HG02852 (cell line): ENCODE measurements at regions not wholly inside any gene's neighbourhood (a gene's known extent, or its start where the extent isn't known, plus 50 kb on each side); places are given as distances from the start of the nearest gene placed in this dataset.

Experiments used
- ATAC-seq: cut with Tn5 transposase; IDR thresholded peaks from one replicate; pipeline ENCODE4 v1.9.1; 2021; ENCODE audit warnings: mild to moderate bottlenecking, moderate library complexity; ENCODE audit not compliant: unreplicated experiment

DNA sequence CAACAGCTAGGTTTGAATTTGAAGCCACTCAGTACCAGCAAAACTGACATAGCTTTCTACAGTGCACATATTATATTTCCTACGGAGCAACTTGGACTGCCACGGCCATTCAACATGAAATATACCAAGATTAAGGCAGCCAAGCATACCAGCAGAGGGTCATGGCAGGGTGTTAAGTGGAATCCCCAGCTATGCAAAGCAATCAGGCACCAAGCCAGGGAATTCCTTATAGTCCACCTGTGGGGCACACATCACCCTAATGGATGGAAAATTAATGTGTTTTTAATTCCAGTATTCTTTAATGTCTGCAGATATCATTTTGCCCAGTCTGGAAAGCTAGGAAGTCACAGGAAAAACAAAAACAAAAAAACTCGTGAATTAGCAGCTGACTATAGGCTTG is 1190.3 kb downstream of the EFNB2 start:
- no peak for ATAC-seq

DNA sequence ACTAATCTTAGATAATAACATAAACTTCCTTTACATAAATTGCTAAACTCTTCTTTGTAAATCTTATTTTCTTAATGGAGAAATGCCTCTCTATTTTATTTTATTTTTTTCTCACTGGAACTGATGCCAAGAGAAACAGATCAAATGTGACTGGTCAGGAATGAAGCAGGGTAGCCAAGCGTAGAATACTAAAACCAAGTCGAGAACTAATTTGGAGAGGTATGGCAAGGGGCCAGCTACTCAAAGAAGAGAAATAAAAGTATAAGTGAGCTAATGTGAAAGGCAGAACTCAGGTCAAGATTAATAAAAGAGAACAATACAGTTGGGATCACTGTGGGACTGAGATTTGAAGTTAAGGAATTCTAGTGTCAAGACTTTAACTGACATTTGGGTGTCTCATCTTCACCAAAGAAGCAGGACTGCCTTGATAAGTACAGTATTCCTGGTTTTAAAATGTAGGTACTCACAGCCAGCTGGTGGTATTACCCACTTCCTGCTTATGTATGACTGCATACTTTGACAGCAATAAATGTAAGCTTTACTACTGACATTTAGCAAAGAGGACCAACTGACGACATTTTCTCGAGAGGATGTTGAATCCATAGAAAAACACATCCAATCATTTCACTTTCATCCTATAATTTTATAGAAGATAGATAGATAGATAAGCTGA is 1192.2 kb downstream of the EFNB2 start:
- no peak for ATAC-seq

DNA sequence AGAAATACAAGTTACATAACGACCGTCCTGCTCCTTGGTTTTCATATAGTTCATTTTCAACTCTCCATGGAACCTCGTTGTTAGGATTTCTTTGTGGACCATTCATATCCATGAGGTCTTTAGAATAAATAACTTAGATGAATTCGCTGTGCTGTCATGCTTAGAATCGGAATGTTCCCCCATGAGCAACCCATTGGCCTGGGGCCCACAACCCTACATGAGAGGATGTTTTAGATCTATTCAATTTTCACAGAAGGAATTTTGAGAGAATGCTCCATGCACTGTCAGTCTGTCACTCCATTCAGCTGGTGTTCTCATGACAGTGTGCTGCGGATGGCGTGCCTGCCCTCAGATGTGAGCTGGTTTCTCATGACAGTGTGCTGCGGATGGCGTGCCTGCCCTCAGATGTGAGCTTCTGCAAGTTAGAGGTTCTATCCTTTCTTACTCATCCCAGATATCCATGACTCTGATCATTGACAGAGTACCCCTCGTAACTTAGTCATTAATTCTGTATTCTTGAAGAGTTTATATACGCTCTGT is 1193.1 kb downstream of the EFNB2 start:
- ATAC-seq: no peak

DNA sequence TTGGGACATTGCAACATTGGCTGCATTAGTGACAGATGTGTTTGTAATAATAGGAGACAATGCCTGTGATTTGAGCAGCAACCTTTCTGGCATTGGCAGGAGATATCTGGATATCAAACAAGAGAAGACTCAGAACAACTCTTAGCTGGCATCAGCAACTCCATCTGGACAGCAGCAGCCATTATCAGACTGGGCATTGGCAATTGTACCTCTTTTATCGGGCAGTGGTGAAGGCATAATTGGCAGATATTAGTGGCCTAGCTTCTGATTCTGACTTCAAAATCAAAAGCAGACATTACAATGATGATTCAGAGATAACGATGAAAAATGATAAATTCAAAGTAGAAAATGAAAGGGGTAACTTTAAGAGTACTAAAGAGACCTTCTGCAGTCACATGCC is 1193.7 kb downstream of the EFNB2 start:
- ATAC-seq: no peak

DNA sequence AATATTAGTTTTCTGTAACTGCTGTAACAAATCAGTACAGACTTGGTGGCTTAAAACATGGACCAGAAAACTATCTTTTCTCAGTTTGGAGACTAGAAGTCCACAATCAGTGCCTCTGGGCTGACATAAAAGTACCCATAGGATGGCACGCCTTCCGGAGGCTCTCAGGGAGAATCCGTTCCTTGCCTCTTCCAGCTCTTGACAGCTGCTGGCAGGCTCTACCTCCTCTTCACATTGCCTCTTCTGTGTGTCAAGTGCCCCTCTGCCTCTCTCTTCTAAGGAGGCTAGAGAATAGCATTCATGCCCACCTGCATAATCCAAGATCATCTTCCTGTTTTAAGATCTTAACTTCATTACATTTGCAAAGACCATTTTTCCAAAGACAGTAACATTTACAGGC is 1194.2 kb downstream of the EFNB2 start:
- no peak for ATAC-seq

DNA sequence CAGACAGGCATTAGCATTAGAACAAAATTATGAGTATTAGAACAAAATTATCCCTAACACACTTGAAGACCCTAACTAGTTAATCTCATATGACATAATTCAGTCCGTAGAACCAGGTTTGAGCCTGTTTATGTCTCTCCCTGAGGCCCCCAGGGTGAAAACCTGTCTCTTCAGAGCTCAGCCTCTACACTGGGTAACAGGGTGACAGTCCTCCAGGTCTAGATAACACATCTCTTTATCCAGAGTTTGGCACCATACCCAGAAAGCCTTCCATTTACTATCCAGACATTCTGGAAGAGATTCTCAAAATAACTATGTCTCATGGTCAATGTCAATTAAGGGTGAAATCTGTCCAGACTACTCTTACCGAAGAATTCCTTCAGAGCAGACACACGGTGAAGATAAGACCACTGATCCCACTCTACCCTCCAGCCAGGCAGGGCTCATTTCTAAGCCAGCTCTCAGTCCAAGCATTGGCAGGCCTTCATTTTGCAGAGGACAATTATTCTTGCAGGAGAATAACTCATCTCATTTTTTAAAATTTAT is 1195.3 kb downstream of the EFNB2 start:
- ATAC-seq: no peak

DNA sequence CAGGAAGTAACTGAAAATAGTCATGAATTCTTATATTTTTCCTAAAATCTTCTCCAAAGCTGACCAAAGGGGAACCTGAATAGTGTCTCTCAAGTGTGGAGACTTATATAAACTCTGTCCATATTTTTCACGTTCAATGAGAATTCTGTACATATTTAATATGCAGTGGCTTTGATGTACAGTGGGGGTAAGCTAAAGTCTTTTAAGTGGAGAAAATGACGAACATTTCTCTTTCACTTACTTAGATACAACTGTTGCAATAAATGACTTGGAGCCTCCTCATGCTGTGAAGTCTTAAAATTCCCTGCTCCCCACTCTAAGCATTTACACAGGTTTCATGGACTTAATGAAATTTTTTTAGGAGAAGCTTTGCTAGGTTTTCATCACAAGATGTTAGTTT is 1196.7 kb downstream of the EFNB2 start:
- ATAC-seq: no peak

DNA sequence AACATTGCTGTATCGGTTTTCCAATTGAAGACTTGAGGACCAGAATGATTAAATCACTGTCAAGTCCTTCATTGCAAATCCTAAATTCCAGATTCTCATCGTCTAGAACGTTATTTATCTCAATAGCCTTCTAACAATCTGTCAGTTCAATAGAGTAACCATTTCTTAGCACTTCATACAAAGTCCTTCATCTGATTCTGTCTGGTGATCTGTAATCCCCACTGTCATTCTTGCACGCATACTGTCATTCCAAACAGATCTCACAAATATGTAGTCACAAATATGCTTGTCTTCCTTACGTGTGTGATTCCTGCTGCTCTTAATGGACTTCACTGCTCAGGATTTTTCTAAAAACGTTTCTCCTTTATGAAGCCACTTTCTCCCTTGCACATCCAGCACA is 1197.5 kb downstream of the EFNB2 start:
- ATAC-seq: no peak

DNA sequence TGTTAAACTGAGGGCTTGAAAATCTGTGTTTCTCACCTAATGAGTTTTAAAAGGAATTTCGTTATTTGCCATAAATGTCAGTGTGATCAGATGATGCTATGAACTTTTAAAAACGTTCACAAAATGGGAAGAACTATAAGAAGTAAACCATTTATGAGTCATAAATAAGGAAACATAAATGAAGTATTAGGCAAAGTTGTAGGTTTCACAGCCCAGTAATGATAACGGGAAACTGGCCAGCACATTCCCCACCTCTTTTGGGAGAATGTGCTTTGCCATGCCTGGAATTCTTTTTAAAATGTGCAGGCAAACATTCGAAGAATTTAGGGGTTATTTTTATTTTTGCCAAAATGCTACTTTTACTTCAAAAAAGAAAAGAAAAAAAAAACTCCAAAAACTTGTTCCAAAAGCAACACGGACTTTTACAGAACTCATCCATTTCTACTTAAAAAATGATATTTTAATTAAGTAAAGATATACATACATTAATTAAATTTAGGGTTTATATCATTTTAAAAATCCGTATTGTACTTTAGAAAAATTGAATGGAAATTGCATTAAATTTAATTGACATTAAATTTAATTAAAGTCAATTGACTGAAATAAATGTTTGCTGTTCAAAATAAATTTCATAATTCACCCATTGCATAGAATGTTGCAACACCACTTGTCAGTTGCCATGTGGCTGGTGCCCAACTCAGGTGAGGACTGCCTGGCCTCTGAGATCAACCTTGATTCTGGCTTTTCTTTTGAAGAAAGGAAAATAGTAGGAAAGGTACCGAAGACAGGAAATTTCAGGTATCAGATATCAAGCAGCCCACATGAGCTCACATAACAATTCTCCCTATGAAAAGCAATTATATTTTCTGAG is 1198.5 kb downstream of the EFNB2 start:
- no peak for ATAC-seq

DNA sequence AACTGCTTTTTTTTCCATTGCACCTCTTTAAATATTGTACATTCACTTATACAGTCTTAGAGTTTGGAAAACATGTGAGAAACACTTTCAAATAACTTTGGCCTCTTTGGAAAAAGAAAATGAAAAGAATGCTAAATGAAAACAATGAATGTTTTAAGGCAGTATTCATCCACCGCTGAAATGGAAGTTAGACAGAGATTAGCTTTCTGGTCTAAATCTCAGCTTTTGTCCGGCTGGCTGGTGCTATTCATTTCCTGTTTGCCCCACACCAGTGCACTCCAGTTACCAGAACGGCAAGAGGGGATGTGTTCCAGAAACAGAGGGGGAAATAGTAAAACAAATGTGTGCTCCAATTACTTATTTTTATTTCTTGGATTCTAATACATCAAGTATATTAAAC is 1201.3 kb downstream of the EFNB2 start:
- ATAC-seq: no peak

DNA sequence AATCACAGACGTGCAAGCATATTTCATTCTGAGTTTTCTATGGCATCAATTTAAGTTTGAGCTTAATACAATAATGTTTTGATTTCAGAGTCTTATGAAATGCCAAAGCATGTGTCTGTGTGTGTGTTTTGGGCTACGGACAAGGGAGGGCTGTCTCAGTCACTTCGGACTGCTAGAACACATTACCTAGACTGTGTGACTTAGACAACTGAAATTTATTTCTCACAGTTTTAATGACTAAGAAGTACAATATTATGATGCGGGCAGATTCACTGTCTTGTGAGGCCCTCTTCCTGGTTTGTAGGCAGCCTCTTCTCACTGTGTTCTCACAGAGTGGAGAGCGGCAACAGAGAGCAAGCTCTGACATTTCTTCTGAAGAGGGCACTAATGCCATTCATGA is 1202.0 kb downstream of the EFNB2 start:
- ATAC-seq: no peak

DNA sequence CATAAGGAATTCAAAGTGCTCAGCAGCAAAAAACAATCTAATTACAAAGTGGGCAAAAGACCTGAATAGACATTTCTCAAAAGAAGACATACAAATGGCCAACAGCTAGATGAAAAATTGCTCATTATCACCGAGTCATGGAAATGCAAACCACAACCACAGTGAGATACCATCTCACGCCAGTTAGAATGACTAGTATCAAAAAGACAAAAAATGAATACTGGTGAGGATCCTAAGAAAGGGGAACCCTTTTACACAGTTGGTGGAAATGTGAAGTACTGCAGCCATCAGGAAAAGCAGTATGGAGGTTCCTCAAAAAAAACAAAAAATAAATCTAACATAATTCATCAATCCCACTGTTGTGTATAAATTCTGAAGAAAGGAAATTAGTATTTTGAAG is 1206.1 kb downstream of the EFNB2 start:
- no peak for ATAC-seq

DNA sequence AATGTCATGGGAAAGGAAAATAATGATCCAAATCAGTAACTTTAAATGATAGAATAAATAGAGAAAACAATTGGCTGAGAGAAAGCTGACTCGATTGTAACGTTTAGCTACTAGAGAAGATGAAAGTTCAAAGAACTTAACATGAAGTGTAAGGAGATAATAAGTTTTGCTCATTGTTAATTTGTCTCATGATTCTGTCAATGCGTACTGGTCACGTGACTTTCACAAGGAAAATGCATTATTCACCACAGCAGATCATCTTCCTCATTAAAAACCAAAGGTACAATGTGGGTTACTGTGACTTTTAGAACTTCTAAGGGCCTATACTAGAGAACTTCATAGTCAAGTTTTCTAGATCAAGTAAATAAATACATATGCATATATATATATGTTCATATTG is 1207.2 kb downstream of the EFNB2 start:
- ATAC-seq: no peak

DNA sequence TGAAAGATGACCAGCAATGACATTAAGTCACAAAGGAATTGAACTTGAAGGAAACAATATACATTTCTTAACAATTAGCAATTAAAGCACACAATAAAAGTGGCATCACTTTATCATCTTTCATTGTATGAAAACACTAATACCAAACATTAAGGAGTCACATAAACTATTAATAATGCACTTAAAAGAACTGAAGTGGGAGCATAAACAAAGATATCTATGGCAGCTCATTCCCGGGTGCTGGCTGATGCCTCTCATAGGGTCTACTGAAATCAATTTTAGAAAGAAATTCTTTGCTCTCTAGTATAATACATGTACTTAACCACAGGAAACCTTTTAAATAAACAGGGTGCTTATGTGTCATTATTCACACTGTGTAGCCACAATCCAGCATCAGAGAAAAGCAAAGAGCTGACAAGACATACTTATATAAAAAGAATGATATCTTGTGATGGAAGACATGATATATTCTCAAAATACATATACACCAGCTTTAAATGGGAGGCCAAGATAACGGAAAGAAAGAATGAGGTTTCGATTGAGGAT is 1207.8 kb downstream of the EFNB2 start:
- ATAC-seq: no peak

DNA sequence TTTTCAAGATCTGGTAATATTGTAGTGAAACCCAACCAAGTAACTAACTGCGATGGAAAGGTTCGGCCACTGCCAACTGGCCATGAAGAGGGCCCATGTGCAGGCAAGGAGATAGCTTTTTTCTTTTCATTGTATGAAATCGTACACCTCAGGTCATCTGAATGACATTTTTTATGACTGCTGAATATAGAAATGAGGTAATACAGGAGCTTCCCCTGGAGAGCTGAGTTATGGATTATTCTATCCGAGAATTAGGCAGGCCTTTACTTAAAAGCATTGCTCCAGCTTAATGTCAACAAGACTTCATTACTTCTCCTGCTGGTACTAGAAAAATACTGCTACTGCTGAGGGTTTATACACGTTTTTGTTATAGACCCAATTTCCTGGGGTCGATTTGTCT is 1215.6 kb downstream of the EFNB2 start:
- no peak for ATAC-seq

DNA sequence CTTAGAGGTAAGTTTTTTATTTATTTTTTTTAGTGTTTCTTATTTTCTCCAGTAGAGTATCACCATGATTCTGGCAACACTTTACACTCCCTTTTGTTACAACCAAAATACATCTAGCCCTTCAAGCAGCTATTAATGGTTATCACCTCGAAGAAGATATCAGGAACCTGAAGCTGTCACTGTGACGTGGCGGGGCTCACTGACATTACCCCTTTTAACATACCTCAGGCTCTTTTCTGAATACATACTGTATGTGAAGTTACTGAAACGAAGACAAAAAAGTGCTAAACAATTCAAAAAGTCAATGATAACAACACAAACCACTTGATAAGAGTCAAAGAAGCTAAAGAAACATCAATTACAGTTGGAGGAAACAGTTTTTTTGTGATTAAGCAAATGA is 1218.7 kb downstream of the EFNB2 start:
- ATAC-seq: no peak

DNA sequence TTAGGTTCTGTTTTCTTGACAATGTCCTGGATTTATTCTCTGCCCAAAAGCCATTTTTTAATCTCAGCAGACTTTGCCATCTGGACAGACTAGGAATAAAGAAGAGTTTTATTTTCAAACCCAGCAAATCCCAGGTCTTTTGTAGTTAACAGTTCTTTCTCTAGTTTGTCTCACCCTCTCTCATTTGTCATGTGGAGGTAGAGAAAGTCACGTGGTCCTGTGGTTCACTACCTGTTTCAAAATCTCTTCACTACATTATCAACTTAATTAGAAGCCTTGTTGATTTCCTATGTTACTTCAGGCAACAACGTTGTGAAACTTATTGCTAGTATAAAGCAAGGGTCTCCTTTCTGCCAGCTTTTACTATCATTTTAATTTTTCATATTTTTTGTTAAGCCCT is 1222.6 kb downstream of the EFNB2 start:
- ATAC-seq: no peak

DNA sequence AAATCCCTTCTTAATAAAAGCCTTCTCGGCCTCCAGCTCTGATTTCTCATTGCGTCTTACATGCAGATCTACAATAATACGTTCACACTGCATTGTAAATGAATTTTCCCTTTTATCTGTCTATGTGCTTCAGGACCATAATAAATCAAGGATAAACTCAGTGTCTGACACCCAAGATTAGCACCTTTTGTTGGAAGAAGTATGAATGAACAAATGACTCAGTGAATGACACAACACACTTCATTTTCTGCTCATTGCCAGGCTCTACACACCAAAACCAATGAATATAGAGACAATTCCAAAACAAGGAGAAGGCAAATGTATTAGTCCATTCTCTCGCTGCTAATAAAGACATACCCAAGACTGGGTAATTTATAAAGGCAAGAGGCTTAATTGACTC is 1224.4 kb downstream of the EFNB2 start:
- no peak for ATAC-seq

DNA sequence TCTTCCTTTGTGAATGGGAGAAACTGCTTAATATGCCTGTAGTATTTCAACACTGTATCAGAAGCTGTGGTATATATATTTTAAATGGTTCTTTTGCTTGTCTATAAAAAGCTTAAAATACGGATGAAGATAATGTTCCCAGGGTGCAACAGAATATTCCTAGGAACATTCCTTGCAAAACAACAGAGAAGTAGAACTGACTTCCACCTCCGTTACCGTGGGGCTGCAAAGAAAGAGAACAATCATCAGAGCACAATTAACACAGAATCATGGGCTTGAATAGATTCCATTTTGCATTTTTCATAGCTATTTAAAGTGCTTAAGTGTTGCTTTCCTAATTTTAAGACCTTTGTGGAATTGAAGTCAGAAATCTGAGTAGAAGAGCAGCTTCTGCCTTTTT is 1227.7 kb downstream of the EFNB2 start:
- ATAC-seq: no peak

DNA sequence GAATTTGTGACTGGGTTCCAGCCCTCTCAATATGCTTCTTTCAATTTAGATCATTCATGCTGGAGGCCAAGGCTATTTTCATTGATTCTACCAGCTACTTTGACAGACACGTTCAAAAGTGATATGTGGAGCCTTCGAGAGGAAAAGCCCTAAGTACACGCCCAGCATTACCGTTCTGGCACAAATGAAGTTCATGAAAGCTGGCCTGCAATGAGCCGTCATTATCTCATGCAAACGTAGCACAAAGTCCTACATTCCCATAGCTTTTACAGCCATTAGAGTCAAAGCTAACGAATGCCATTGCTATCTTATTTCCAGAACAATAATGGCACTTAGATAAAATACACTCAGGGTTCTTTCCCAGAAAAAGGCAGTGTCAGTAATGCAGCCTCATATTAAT is 1237.6 kb downstream of the EFNB2 start:
- ATAC-seq: no peak

DNA sequence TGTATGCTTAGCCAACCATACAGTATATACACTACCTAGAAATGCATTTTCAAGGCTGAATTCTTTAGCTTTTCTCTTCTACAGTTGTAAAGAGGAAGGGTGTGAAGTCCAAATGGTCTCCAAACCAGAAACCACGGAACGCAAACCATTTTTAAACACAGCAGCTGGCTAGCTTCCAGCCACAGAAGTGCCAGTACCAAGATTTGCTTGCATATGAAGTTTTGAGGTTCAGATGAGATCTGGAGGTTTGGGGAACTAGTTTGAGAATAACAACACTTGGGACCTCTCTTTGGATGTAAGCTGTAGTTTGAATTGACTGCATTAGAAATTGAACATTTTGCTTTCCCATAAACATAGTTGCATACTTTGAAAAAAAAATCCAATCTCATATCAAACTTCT is 1243.5 kb downstream of the EFNB2 start:
- ATAC-seq: no peak

DNA sequence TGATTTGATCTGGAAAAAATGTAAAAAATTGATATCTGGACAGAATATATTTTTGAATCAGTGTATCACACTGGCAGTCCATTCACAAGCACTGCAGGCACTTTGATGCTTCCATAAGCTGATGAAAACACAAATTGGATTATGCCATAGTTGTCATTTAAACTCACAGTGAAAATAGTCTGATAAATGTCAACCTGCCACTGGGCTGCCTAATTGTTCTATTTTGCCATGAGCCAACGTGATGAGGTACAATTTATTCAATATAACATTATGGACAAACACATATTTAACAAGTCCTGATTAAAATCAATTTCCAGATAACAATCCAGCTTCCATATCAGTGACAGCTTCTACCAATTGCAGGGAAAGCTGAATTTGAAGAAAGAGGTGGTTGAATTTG is 1244.9 kb downstream of the EFNB2 start:
- ATAC-seq: no peak
